ENCODE measurements at regions not wholly inside any gene's neighbourhood (a gene's known extent, or its start where the extent isn't known, plus 50 kb on each side); places are given as distances from the start of the nearest gene placed in this dataset.
"Not testable (repeated sequence)": the region's sequence is repeated elsewhere in the genome, so short reads cannot be mapped to it uniquely, and the experiment has no call there.

DNA sequence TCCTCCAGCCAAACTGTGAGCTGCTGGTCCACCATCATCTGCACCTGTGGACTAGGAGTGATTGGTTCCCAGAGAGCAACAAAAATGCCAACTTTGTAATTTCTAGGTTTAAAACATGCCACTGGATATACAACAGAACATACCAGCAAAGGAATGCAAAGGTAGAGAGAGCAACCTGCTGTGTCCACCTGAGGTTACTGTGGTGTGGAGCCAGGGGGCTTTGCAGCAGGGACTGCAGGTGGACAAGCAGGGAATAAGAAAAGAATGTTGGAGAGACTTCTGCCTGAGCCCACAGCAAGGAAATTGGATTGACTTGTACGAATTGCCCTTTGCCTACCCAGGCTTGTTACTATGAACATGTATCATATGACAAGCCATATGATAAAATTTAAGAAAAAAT is 345.2 kb upstream of the SPHKAP start:
- DNase-seq (ENCODE audit: low read depth): no peak

DNA sequence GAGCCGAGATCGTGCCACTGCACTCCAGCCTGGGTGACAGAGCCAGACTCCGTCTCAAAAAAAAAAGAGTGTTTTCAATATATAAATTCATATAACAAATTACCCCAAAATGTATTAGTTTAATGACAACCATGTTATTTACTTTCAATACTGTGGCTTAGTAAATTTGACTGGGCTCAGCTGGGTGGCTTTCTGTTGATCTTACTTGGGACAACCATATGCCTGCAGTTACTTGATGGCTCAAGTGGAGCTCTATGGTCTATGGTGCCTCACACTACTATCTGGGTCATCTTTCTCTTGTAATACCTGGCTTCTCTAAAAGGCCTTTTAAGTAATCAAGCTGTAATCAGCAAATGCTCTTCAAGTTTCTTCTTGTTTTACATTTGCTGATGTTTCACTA is 341.5 kb upstream of the SPHKAP start:
- DNase-seq (ENCODE audit: low read depth): no peak

DNA sequence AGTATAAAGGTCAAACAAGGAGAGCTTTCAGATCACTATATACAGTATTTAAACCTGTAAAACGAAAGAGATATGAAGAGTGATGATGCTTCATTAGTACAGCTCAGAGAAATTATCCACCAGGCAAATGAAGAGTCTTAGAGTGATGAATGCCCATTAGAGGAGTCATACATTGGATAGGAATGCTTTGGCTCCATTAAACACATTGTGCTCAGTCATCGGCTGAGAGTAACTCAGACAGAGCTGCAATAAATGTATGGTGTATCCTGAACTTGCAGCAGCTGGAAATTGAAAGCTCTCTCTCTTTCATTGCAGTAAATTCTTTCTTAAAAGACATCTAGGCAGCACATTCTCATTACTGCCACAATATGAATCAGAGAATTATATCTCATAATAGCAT is 340.8 kb upstream of the SPHKAP start:
- no peak for DNase-seq (ENCODE audit: low read depth)

- DNase-seq (ENCODE audit: low read depth): no peak
These were observed 338.1 kb upstream of the SPHKAP start for GRCh38 chr2:228519561-228519960.

GRCh38 chr2:228516019-228516418 is 334.5 kb upstream of the SPHKAP start:
- no peak for DNase-seq (ENCODE audit: low read depth)

GRCh38 chr2:228513480-228513879 is 332.0 kb upstream of the SPHKAP start:
- not testable (repeated sequence) for DNase-seq (ENCODE audit: low read depth)

GRCh38 chr2:228509021-228509420 is 327.5 kb upstream of the SPHKAP start:
- no peak for DNase-seq (ENCODE audit: low read depth)

DNA sequence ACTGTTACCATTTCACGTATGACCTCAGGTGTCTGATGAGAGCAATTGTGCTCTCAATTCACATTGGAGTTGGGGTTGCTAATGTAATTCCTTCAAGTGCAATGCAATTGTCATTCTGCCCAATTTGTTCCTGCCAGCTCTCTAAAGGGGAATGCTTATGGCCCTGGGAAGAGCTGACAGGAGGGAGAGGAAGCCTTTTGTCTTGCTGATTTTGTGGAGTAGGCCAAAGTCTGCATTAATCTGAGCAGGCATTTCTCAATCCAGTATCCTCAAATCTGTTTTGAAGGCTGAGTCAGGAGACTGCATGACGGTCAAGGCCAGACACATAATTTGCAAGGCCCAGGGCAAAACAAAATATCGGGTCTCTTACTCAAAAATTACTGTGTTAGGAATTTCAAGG is 326.4 kb upstream of the SPHKAP start:
- no peak for DNase-seq (ENCODE audit: low read depth)

DNA sequence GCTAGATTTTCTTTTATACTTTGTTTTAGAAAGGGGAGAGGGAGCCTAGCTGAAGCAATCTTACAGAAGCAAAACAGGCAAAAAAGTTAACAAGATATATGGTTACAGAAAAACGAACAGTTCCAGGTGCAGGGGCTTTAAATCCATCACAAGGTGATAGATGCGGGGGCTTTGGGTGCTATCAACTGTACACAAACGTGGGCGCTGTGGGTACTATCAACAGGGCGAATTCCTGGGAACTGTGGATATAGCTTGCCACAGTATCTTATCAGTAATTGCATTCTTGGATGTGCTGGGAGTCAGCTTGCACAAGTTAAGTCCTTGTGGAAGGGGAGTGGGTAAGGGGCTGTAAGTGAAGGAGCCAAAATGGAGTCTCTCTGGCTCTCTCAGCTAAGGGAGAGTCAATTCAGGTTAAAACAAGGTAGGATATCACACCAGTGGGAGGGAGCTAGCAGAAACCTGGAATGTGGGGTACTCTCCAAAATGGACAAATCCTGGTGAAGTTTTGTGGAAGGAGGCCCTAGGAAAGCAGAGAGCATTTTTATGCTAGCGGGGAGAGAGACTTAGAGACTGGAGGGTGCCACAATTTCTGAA is 325.8 kb upstream of the SPHKAP start:
- no peak for DNase-seq (ENCODE audit: low read depth)

GRCh38 chr2:228503731-228504130 is 322.2 kb upstream of the SPHKAP start:
- no peak for DNase-seq (ENCODE audit: low read depth)

DNA sequence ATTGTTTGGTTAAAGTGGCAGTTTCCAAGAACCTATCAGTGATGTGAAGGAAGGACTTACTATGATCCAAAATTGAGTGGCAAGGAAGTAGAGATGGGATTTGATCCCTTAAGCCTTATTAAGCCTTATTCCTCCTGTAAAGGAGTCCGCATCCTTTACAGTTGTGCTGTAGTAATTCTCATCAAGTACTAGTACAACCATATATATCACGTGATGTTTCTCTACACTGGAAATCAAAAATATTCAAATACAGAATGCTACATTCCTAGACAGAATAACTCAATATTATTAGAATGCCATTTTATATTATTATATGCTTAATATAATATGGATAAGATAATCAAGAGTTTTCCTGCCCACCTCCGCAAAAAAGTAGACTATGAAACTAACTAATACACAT is 312.4 kb upstream of the SPHKAP start:
- DNase-seq (ENCODE audit: low read depth): no peak

GRCh38 chr2:228479014-228479413 is 297.5 kb upstream of the SPHKAP start:
- no peak for DNase-seq (ENCODE audit: low read depth)

DNA sequence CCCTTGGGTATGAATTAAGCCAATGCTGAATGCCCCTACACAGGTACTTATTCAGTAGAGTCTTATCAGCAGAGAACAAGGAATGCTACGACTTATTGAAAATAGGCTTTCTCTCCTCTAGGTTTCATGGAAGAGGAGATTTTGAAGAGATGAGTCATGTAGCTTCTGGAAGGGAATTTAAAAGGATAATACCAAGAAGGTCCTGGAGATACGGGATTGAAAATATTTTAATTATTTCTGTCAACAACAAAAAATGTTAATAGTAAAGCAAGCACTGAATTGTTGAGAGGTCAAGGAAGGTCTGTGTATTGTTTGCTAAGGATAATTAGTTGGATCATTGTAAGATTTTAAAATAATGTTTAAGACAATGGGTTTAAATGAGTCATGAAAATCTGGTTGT is 293.0 kb upstream of the SPHKAP start:
- no peak for DNase-seq (ENCODE audit: low read depth)

DNA sequence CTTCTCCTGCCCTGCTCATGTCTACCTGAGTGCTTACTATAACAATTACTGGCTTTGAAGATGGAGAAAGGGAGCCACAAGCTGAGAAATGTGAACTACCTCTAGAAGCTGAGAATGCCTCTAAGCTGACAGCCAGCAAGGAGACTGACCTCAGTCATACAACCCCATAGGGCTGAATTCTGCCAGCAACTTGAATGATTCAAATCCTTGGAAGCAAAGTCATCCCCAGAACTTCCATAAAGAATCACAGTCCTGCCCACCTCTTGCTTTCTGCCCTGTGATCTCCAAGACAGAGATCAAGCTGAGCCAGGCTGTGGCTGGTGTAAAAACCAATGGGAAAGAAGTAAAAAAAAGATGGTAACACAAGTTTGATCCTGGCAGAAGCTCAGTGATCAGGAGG is 288.2 kb upstream of the SPHKAP start:
- no peak for DNase-seq (ENCODE audit: low read depth)

GRCh38 chr2:228466851-228467250 is 285.4 kb upstream of the SPHKAP start:
- DNase-seq (ENCODE audit: low read depth): no peak

DNA sequence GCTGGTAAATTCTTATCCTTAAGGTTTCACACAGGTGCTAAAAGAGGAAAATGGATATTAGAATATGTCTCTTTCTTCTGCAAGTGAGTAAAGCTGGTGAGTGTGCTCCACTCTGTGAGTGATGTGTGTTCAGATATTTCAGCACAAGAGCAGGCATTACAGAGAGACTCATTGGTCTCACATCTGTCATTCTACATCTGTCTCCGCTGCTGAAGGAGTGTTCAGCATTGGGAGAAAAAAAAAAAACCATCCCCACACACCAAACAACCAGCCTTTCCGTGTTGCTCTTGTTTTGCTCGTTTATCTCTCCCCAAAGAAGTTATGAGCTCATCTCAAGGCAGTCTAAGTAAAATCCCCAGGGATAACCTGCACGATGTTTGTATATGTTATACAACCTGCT is 283.9 kb upstream of the SPHKAP start:
- no peak for DNase-seq (ENCODE audit: low read depth)

GRCh38 chr2:228458364-228458763 is 276.9 kb upstream of the SPHKAP start:
- DNase-seq (ENCODE audit: low read depth): no peak

- DNase-seq (ENCODE audit: low read depth): no peak
These were observed 265.9 kb upstream of the SPHKAP start for GRCh38 chr2:228447266-228447915.

DNA sequence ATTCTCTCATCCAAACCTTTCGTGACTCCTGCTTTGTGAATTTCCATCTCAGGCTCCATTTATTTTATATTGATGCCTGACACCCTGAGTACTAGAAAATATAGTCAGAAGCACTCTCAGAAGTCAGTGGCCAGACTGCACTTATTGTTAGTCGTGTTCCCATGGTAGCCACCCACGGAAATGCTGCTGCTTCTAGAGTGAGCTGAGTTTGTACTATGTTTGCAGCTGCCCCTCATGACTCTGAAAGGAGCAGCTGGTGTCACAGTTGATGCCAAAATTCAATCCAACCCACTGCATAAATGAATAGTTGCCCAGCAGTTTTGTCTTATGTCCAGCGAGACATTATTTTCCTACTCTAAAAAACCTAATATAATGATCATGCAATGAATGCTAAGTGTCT is 265.2 kb upstream of the SPHKAP start:
- no peak for DNase-seq (ENCODE audit: low read depth)

DNA sequence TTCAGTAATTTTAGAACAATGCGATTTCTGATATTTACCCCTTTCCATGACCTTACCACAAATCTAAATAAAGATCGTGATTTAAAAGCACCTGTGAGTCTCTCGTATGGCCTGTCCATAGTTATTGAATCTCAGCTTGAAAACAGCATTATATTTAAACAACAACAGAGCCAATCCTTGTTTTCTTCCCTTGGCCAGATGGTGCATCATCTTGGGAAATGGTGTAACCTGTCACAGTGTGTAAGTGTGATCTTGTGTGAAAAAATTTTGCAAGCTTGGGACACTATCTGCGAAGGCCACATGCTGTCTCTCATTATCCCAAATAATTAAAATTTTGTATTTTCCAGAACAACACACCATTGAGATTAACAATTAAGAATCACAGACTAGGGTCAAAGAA is 262.7 kb upstream of the SPHKAP start:
- DNase-seq (ENCODE audit: low read depth): no peak

GRCh38 chr2:228433721-228434120 is 252.2 kb upstream of the SPHKAP start:
- no peak for DNase-seq (ENCODE audit: low read depth)

DNA sequence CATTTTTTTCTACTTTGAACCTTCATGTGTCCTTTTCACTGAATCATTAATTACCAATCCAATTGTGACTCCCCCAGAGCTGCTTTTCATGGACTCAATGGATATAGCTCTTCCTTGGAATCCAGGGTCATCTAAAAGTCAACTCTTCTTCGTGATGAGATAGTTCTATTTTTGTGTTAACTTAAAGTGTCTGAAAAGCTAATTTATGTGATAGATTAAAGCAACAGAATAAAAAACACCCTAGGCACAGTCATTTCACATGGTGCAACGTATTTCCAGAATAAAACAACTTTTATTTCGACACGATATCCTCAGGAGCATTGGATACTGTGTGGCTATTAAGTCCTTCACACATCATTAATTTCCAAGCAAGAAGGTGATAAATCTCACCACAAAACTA is 250.6 kb upstream of the SPHKAP start:
- DNase-seq (ENCODE audit: low read depth): no peak

DNA sequence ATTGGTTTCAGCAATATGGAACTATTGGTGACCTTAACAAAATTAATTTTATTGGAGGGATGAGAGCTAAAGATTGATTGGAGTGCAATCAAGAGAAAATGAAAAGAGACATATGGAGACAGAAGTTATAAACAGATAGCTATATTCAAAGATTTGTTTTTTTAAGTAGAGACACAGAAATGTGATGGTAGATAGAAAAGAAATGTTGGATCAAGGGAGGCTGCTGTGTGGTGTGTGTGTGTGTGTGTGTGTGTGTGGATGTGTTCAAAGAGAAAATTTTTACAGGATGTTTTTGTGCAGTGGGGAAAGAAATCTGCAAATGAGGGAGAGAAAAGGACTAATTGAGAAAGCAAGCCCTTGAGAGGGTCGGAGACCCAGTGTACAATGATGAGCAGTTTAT is 249.5 kb upstream of the SPHKAP start:
- DNase-seq (ENCODE audit: low read depth): no peak
